ENCODE measurements at regions not wholly inside any gene's neighbourhood (a gene's known extent, or its start where the extent isn't known, plus 50 kb on each side); places are given as distances from the start of the nearest gene placed in this dataset.
"Not testable (repeated sequence)": the region's sequence is repeated elsewhere in the genome, so short reads cannot be mapped to it uniquely, and the experiment has no call there.

DNA sequence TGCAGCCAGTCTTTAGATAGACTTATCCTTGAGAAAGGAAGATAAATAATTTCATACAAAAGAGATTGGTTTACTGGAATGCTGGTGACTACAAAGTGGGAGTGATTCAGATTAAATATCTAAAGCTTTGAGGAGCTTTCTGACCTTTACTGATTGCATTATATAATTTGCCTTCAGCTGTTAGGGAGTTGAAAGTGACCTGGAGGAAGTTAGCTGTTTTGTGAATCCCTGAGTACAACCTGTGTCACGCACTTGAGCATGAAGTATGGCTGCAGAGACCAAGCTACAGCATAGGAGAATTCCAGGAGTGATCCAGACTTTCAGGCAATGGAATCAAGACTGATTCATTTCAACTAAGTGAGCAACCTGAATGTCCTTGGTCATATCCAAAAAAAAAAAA lies 1848.3 kb upstream of the RAG2 start:
- DNase-seq (ENCODE audit: low read depth, low spot score), result no peak

DNA sequence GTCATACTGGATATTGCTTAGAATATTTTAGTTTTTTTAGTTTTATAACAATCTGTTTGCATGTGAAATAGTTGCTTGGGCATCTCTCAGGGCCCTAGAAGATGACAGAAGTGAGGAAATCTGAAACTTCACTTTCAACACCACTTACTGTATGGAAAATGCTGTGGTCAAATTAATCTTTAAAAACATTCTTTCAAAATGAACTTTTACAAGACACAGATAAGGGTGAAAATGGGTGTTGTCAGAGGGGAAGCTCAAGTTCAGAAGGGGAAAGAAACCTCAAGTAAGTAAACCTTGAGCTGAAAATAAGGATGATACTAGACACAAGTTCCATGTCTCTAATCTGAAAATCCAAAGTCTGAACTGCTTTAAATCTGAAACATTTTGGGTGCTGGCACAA lies 1840.1 kb upstream of the RAG2 start:
- DNase-seq (ENCODE audit: low read depth, low spot score), result no peak

DNA sequence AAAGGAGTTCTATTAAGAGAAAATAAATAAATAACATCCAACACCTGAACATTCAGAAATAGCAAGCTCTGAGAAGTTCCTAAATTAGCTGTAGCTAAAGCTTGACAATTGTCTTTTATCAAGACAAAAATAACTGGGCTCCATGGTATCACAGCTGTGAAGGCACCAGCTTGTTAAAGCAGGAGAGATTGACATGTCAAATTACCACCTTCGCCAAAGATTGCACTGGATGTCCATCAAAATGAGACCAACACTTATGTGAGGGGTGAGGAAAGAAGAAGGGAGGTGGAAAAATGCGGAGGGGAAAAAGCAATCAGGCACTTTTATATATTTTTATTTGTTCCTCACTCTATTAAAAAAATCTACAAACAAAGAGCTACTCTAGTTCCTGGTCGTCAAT lies 1827.5 kb upstream of the RAG2 start:
- no peak for DNase-seq (ENCODE audit: low read depth, low spot score)

DNA sequence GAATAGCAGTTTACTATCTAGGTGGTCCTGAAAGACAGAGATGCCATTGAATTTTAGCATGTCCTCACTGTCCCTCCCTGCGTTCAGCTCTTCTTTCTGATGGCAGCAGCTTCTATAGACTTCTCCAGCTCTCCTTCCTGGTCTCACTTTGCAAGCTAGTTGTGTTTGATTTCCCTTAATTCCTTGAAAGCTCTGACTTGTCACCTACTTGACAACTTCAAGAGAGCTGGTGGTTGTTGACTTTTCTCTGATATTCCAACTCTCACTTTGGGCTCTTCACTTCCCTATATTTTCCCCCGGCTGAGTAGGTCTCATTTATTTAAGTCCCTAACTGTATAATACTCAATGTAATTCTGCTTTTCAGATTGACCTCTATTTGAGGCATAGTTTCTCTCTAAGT lies 1825.0 kb upstream of the RAG2 start:
- no peak for DNase-seq (ENCODE audit: low read depth, low spot score)

DNA sequence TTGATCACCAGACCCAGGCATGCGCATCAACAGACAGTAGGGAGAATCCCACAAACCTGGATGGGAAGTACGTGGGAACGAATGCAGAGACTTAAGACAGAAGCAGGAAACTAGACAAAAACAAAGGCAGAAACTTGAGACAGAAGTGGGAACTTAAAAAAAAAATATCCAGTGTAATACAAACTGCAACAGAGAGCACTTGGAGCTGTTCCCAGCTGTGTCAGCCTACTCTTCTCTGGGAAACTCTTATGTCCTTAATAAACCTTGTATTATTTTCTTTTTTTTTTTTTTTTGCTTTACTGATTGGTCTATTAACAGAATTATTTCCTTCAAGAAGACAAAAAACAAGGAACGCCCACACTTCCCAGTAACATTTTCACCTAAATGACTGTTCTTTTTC lies 1818.1 kb upstream of the RAG2 start:
- DNase-seq (ENCODE audit: low read depth, low spot score), result no peak

DNA sequence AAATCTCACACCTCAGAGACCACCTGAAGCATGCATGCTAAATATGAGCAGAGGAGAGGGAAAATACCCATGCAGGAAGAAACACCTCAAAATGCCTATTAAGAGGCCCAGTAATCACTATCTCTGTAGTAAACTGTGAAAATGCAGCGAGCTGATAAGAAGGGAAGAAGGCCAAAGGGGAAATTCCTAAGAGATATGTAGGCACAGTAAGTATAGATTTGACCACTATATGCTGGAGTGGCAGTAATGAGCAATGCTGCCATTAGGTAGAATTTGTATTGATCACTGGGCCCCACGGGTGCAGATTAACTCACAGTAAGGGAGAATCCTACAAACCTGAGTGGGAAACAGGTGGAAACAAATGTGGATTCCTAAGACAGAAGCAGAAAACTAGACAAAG lies 1813.1 kb upstream of the RAG2 start:
- DNase-seq (ENCODE audit: low read depth, low spot score), result no peak

DNA sequence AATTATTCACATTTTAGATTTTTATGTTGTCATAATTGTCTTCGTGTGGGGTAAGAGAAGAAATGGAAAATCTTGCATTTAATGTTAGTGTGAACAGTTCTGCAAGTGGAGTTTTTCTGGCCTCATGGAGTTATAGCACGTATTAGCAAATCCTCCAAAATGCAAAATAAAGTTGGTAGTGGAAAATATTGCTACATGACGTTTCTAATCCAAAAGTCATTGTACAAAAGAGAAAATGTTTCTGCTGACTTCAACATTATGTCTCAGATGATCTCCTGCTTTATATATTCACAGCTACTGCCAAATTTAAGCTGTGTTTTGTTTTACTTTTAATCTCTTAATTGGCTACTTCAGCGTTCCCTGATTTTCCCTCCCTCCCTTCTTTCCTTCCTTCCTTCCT lies 1804.0 kb upstream of the RAG2 start:
- no peak for DNase-seq (ENCODE audit: low read depth, low spot score)

DNA sequence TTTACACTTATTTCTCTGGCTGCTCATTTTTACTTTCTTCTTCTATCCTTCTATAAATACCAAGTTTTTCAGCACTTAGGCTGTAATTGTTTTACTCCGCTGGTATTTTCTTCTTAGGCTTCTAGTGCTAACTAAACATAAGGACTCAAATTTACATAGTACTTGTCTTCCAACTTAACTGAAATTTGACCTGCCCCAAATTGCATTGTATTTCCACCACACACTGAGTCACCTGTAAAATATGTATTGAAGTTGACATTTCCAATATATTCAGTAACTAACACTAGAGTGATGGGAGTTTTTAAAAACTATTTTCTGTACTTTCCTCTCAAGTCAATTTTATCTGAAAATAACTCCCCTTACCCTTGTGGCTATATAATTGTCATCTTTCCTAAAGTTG lies 1794.1 kb upstream of the RAG2 start:
- DNase-seq (ENCODE audit: low read depth, low spot score), result no peak

DNA sequence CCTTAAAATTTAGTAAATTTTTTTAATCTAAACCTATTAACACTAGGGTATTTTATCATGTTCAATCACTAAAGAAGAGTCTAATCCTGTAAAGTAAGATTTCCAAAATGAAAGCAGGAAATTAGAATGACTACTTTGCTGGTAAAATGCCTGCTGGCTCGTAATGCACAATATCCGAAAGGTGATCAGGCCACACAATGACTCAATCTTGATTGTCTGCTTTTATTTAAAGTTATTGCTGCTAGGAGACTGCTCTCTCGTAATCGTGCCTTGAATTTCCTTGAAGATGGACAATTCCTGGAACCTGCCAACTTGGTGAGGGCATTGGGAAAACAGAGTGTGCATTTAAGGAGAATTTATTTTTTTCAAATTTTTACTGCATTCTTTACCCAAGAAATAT lies 1786.5 kb upstream of the RAG2 start:
- DNase-seq (ENCODE audit: low read depth, low spot score), result no peak

DNA sequence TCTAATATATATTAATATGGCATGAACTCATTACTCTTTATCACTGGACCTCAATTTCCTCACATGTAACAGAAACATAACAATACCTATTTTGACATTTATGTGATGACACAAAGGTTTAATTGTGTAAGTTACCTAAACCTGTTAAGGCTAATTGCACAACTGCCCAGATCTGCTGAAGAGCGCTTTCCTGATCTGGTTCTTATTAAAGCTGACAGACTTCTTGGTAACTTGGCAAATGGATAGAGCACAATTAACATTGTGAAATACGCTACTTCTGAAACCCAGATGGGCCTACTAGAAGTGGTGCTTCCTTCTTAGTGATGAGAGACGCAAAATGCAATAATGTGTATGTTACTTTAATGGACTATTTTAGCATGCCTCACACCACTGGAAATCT lies 1767.2 kb upstream of the RAG2 start:
- DNase-seq (ENCODE audit: low read depth, low spot score), result no peak

DNA sequence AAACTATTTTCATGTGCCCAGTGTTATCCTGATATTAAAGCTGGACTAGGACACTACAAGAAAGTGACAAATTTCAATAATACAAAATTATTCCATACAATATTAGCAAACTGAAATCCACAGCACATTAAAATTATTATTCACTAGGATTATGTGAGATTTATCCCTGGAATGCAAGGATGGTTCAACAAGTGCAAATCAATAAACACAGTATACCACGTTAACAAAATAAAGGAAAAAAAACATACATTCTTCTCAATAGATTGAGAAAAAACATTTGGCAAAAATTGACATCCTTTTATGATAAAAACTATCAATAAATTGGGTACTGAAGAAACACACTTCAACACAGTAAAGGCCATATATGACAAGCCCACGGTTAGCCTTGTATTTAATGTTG lies 1758.2 kb upstream of the RAG2 start:
- DNase-seq (ENCODE audit: low read depth, low spot score), result no peak

DNA sequence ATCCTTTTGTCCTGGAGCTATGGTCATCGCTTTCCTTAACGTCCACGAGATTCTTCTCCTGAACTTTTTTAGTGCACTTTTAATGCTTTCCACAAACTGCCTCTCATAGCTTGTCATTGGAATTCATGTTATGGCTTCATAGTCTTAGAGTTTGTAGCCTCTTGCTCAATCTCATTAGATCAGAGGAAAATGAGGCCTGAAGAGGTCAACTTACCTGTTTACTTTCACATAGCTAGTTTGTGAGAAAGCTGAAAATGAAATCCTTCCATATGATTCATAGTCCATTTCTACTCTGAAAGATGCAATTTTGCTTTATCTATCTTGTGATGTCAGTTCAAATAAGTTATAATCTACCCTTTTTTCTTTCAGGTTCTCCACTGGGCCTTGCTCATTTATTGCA lies 1747.2 kb upstream of the RAG2 start:
- DNase-seq (ENCODE audit: low read depth, low spot score), result no peak

DNA sequence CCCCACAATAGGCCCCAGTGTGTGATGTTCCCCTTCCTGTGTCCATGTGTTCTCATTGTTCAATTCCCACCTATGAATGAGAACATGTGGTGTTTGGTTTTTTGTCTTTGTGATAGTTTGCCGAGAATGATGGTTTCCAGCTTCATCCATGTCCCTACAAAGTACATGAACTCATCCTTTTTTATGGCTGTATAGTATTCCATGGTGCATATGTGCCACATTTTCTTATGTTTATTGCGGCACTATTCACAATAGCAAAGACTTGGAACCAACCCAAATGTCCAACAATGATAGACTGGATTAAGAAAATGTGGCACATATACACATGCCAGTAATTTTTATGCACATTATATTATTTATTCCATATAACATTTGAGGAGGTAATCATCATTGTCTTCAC lies 1743.6 kb upstream of the RAG2 start:
- not testable (repeated sequence) for DNase-seq (ENCODE audit: low read depth, low spot score)

DNA sequence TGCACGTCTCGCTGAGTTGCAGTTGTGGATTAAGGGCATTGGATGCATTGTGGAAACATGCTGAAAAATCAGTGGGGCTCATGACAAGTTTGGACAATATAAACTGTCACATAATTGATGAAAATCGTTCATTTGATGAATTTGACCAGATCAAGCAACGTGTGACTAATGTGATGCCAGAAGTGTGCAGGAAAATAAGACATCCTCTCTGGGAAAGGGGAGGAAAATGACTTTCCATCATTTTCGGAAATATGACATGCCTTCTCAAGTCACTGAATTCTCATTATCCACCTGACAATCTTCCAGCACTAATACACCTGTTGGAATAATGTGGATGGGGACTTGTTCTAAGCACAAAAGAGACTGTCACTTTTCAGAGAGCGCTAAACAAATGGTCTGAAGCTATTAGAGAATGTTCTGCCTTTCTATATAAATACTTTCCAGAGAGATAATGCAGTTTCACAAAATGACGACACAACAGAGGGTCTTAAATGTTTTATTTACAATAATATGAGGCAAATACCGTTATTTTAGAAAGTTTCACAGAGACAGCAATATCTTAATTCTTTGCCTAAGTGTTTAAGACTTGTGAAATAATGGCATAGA lies 1741.9 kb upstream of the RAG2 start:
- no peak for DNase-seq (ENCODE audit: low read depth, low spot score)

DNA sequence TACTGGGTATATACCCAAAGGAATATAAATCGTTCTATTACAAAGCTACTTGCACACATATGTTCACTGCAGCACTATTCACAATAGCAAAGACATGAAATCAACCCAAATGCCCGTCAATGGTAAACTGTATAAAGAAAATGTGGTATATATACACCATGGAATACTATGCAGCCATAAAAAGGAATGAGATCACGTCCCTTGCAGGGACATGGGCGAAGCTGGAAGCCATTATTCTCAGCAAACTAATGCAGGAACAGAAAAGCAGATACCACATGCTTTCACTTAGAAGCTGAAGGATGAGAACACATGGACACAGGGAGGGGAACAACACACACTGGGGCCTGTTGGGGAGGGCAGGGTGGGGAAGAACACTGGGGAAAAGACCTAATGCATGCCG lies 1740.0 kb upstream of the RAG2 start:
- not testable (repeated sequence) for DNase-seq (ENCODE audit: low read depth, low spot score)

DNA sequence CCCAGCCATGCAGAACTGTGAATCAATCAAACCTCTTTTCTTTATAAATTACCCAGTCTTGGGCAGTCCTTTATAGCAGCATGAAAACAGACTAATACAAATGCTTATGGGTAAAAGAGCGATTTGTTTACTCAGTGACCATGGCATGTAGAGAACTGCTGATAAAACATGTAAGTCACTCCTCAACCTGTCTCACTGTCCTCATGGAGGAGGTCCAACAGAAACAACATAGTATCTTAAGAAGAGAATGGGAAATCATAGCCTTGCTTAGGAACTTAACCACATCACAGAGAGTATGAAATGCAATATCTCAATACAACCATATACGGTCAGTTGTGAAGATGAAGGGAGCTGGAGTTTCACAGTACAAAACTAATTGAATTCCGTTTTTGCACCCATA lies 1734.0 kb upstream of the RAG2 start:
- DNase-seq (ENCODE audit: low read depth, low spot score), result no peak

DNA sequence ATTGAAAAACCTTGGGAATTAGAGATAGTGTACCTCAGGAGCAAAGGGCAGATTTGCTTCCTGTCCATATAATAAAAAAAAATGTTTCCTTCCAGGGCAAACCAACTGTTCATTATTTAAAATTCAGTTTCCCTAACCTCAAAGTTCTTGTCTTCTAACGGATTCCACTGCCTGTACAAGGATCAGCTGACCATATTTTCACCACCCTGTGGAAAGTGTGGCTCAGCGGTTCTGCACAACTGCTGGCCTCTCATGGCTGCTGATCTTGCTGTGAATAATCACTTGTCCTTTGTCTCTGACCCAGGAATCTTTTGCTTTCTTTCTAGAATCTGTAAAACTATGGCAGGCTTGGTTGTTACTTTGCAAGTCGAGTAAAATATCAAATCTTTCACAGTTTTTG lies 1732.5 kb upstream of the RAG2 start:
- no peak for DNase-seq (ENCODE audit: low read depth, low spot score)

DNA sequence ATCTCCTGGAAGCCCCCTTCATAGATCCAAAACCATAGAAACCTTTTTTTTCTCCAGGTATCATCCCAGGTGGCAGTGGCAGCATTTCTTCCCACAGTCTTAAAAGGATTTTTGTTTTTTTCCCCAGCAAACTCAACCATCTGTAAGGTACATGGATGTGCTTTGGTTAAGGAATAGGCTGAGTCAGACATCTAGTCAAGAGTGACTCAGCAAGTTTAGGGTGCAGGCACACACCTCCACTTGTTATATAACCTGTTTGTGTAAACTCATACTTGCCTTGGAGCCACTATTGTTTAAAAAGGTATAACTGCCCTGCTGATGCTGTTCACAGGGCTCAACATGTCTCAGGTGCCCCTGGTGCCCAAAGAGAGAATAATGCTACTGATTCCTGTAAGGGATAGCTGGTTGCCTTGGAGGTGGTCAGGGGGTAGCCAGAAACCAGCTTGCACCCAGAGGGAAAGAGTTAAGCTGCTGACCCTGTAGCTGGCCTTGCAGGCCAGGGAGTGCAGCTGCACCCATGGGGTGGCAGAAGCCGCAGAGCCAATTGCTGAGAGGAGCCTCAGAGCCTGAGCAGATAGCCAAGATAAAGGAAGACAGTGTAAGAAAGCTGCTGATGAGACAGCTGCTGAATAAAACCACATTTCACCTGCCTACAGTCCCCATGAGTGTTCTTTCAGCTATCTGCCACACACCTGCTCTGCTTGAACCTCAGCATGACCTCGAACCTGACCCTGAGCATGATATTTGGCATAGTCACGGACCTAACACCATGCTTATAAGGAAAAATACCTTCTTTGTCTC lies 1726.1 kb upstream of the RAG2 start:
- DNase-seq (ENCODE audit: low read depth, low spot score), result no peak

DNA sequence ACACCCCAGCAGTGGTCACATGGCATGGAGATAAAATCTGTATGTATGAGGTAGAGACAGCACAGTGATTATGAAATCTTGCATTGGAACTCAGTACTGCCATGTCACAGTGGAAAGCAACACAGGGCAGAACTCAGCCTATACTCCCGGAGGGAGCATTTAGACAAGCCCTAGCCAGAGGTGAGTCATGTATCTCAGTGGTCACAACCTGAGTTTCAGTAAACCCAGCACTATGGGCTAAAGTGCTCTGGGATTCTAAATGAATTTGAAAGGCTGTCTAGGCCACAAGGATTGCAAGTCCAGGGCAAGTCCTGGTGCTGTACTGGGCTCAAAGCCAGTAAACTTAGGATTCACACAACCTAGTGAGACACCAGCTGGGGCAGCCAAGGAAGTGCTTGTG lies 1717.1 kb upstream of the RAG2 start:
- no peak for DNase-seq (ENCODE audit: low read depth, low spot score)

DNA sequence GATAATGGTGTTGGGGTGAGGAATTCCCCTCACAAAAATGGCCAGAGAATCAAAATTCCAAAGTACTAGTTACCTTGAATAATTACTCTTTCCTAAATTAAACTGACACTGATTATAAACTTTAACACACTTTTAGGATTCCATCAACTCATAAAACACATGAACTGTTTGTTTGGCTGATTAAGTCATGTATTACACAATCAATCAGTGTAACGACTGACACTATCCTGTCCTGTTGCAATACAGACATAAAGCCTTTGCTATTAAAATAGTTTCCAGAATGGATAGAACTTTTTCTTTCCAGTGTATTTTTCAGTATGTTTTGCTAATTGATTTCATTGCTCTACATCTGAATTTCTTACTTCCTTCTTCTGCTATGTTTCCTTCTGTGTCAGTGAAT lies 1709.4 kb upstream of the RAG2 start:
- DNase-seq (ENCODE audit: low read depth, low spot score), result no peak

DNA sequence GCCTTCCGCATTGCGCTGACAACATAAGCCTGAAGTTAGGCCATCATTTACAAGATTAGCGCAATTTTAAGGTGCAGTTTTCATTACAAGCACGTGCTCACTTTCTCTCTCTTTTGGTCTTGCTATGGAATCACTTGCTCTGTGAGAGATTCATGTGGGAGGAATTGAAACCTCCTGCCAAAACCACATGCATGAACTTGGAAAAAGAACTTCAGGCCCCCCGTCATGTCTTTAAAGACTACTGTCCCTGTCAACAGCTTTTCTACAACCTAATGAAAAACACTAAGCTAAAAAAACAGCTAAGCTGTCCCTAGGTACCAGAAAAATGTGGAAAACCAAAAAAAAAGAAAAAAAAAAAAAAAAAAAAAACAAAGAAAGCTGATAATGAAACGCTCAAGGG lies 1707.6 kb upstream of the RAG2 start:
- no peak for DNase-seq (ENCODE audit: low read depth, low spot score)

DNA sequence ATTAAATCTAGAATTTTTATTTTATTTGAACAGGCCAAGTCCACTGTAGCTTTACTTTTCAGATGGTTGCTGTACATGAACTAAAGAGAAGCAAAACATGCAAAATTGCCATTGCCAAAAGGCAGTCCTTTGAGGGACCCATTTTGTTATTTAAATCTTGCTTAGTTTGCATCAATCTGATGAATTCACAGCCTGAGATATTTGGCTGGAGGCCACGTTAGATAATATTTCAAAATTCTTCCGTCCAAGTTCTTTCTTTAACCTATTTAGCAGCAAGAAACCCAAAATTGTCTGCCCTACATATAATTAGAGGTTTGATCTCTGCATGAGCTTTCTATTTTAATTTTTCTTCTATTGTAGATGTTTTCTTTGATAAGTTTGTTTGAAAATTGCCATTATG lies 1706.9 kb upstream of the RAG2 start:
- DNase-seq (ENCODE audit: low read depth, low spot score), result no peak

DNA sequence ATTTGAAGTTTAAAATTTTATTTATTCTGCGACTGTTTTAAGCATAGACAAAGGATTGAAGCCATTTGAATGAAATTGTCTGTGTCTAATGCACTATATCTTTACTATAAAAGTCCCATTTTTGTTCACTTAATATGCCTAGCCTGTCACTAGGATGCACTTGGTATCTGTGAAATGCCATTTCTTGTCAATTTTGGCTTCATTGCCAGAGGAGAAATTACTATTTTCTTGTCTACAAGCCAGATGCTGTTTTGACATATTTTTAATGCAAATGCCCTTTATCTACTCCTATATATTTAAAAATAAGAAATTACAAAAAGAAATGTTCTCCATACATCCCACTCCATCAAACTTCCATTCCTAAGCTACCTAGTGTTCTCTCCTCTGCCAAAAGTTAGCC lies 1704.5 kb upstream of the RAG2 start:
- DNase-seq (ENCODE audit: low read depth, low spot score), result no peak

DNA sequence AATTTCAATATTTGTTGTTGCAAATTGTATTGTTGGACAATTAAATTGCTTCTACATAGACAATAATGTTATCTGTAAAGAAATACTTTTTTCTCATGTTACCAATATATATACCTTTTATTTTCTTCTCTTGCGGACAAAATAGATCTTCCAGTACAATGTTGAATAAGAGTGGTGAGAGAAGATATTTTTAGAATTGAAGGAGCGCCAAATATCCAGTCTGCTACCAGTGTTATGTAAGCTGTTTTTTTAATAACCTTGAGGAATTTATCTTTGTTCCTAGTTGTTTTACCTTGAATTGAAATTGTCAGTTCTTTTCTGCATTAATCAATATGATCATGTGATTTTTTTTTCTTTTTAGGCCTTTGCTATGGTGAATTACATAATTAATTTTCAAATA lies 1702.5 kb upstream of the RAG2 start:
- no peak for DNase-seq (ENCODE audit: low read depth, low spot score)

Data from iPS DF 19.7 (cell line).